NCI-H345 (cell line): ENCODE measurements at regions not wholly inside any gene's neighbourhood (a gene's known extent, or its start where the extent isn't known, plus 50 kb on each side); places are given as distances from the start of the nearest gene placed in this dataset.
"Not testable (repeated sequence)": the region's sequence is repeated elsewhere in the genome, so short reads cannot be mapped to it uniquely, and the experiment has no call there.

Experiments used
- DNase-seq: peaks from one replicate; lab custom pipeline; 2025; lab: John Stamatoyannopoulos, UW

DNA sequence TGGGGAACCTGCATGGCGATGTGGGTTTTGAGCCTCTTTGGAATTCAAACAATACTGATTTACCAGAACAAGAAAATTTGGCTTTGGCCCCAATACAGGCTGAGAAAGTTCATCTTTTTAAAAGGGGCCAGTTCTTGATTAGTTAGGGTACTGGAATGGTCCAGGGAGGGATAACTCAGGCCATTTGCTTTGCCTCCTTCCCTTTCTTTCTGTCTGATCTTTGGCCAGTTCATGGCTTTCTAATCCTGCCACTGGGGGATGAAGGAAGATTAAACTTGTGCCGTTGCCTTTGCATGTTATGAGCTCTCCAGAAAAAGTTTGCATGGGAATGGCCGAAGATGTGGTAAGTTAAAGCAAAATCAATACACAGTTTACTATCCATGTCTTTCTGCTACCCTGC is 78.4 kb downstream of the ADAMTS15 start:
- no peak for DNase-seq

DNA sequence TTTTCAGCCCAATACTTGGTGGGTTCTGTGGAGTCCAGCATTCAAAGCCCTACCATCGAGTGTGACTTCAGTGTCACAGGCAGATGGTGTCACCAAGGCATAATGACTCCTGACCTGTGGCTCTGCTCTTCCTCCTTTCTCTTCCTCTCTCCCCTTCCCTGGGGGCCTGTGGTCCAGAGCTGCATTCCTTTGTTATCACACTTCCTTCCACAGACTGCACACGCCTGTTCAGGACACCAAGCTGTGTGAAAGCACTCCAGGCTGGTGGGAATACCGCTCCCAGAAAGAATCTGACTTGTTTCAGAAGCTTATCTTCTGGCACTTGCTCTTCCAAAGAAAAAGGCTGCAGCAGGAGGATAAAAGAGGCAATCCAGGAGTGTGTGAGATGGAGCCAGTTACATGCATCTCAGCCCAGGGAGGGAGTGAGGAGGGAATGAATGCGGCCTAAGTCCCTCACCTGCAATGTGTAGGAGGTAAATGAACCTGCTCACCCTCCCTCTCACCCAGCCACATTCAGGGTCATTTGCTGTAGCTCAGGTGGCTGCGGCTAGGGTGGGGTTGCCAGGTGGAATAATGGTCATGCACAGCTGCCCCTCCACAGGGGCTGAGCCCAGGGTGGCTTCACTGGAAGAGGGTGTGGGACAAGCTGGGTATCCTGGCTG is 79.3 kb downstream of the ADAMTS15 start:
- no peak for DNase-seq

DNA sequence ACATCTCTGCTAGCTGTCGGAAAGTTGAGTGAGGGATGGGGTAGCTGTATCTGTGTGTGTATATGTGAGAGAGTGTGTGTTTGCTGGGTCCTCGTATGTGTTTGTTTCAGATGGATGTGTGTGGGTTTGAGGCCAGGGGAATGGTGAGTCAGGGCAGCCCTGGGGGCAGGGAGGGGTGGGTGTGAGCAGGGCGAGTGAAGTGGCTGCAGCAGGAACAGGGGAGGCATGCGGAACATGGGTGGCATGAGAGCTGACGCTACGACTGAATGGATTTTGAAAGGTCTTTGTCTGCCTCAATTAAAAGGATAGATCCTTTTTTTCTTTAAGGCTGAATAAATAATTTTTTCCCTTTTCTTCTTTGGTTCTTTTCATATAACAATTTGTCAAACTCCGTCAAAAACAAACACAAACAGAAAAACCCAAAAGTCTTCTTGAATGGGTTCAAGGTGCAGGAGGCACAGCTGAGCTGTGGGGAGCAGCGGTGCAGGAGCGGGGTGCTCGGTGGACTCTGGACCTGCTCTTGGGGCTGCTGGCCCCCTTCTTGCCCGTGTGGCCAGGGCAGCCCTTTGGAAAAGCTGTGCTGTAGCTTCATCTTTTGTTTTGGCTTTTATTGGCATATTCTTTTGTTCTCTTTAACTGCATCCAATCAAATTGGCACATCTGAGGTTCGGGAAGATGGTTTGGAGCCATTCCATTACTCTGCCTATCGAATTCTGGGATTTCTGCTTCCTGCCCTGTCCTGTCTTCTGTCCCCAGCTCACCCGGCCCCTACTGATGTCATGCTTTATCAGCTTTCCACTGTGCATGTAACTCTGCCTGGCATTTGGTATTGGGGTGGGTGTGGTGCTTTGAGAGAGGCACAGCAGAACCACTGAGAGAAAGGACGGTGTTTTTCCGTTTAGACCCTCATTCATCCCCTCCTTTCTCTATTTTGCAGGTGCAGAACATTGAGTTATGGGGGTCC is 80.1 kb downstream of the ADAMTS15 start:
- DNase-seq = no peak

DNA sequence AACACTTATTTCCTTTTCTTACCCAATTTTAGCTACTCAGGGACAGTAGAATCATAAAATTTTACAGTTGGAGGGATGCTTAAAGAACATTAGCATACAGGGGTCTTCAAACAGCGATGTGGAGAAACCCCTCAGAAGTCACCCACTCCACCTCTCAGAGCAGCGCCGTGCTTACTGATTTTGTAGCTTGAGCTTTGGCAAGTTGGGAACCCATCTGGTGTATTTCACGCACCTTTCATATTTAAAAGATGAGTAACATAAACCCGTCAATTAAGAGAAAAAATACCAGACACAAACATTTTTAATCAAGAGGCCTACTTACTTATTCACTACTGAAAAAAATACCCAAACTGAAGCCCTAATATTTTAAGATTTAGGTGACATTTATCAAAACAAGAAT is 80.9 kb downstream of the ADAMTS15 start:
- DNase-seq = no peak

DNA sequence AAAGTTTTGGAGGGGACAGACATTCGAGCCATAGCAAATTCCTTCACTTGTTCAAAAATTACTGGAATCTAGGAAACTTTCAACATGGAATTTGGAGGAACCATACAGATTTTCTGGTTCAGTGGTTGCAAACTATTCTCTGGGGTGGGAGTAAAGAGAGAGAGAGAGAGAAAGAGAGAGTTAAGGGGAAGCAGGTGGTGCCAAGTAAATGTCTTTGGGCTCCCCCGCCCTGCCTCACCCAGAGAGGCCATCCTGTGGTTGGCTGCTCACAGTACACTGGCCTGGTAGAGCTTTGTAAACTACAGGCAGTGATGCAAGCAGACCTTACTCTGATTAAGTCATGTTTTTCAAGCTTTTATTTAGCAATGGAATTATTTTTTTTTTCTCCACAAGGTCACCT is 82.6 kb downstream of the ADAMTS15 start:
- no peak for DNase-seq

DNA sequence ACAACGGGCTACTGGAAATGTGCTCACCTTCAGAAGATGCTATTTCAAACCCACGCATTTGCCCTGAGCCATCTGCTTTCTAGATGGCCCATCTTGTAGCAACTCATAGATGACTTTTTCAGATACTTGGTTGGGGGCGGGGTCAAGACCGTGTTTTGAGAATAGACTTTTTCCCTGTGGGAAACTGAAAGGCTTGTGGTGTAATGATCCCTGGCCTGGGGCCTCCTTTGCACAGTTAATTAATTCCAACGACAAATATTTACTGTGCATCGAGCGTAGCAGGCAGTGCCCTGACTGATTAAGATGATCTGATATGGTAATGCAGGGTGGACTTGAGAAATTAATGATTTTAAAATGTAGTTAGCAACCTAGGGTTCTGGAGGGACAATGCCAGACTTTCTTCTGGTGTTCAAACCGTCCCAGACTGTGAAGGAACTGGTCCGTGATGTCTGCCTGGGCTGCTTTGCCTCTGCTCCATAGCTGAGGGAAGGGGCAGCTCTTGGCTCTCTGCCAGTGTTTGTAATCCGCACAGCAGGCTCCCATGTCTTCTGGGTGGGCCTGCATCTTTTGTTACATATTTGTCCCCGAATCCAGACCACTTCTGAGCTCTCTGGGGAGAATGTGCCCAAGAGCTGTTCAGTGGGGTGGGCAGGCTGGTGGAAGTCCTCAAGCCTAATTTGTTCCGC is 84.8 kb downstream of the ADAMTS15 start:
- DNase-seq = no peak

DNA sequence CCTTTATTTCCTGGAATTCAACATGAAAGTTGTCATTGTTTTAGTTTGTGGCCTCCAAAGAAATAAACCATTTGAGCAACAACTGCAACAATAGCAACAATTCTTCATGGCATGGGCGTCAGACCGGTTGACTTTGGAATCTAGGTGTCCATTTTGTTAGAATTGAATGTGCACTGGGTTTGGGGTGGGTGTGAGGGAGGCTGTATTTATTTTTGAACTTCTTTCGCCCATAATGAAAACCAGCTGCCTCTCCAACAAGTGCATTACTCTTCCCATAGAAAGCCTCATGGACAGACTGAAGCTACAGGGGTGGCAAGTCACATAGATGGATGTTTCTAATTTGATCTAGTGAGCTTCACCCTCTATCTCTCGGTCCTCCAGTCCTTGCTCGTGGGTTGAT is 85.4 kb downstream of the ADAMTS15 start:
- DNase-seq = no peak

DNA sequence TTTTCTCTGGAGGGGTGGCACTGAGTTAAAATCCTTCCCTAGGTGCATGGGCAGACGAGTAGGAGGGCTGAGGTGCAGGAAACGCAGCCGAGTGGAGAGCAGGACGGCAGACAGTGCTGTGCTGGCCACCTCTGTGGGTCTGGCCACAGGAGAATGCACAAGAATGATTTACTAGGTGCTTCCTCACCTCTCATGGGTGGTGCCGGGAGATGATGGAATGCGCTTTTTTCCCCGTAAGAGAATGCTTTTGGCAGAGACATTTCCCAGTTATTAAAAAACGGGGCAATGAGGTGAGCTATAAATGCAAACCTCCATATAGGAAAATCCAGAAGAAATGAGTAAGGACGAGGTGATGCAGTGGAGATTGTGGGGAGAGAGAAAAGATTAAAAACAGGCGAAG is 86.1 kb downstream of the ADAMTS15 start:
- no peak for DNase-seq

DNA sequence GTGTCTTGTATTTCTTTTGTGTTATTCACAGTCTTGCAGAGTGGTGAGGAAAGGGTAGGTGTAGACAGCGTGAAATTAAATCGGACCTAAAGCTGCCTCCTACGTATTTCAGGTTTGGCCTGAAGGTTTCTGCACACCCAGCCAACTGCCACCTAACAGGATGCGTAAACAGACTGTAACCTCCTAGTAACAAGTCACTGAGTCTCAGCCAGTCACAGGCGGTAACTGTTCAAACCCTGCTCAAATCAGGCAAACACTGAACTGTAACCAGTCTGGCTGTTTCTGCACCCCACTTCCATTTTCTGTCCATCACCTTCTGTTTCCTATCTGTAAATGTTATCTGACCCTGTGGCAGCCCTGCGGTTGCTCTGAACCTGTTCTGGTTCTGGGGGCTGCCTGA is 87.1 kb downstream of the ADAMTS15 start:
- DNase-seq = no peak

DNA sequence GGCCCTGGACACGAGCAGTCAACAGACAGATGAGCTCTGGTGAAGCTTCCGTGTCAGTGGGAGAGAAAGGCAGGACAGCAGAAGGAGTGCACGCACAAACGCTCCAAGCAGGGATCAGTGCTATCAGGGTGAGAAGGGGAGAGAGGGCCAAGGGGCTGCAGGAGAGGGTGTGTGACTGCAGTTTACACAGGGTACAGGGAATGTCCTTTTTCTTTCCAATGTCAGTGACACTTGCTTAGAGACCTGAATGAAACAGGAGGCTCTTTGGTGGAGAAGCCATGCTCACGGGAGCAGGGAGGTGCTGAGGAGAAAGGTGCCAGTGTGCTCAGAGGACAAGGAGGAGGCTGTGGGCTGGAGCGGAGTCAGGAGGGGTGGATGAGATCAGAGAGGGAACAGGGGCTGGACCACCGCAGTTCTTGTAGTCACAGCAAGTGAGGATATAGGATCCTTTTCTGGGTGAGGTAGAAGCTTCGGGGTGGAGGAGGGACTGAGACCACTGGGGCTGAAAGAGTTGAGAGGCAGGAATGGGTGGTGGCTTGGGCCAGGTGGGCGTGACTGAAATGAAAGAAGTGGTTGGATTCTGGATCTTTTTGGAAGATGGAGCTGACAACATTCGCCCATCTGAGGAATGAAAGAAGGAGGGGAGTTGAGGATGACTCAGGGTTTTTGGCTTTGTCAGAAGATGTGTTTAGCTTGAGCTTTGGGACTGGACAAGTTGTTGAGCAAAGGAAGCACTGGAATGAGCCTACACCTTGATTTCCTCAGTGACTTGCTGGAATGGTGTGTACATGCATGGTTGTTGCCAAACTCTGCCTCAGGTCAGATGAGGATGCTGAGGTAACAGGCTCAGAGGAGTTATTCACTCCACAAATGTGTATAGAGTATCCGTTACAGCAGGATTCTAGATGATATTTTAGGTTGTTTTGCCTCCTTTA is 87.9 kb downstream of the ADAMTS15 start:
- no peak for DNase-seq

DNA sequence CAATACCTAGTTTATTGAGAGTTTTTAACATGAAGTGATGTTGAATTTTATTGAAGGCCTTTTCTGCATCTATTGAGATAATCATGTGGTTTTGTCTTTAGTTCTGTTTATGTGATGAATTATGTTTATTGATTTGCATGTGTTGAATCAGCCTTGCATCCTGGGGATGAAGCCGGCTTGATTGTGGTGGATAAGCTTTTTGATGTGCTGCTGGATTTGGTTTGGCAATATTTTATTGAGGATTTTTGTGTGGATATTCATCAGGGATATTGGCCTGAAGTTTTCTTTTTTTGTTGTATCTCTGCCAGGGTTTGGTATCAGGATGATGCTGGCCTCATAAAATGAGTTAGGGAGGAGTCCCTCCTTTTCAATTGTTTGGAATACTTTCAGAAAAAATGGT is 91.2 kb downstream of the ADAMTS15 start:
- DNase-seq = not testable (repeated sequence)

DNA sequence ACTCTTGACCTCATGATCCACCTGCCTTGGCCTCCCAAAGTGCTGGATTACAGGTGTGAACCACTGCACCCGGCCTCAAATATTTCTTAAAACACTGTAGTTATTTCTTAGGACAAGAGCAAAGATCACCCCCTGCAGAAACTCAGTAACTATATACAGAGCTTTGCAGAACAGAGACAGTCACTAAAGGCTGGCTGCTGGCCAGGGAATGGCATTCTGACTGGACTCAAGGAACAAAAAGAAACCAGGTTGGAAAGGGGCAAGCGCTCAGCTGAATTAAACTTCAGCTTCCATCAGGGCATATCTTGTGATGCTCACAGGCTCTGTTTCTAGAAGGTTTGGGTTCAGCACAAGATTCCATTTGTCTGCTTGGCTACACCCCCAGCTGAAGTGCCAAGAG is 95.8 kb downstream of the ADAMTS15 start:
- no peak for DNase-seq

DNA sequence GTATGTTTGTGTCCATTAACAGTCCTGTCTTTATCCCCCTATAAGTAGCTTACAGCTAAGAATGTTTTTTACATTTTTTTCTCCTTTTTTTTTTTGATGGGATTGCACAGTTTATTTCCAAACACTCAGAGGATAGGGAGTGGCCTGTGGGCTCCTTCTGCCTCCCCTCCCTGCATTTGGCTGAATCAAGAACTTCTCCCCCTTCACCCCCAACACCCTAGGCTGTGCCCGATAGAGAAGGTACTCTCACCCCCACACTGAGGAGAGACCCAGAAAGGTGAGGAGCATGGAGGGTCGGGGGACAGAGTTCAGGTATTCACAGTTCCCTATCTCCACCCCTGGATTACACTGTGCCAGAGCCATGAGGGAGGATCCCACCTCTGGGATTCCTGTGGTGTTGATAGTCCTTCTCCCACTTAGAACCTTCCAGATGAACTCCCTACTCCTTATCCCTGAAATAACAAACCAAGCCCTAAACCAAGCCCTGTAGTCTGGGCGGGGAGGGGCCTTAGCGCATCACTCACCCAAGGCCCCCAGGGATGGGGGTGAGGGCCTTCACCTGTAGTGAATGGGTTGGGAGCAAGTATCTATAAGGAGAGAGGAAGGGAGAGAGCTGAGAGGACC is 97.1 kb downstream of the ADAMTS15 start:
- no peak for DNase-seq

DNA sequence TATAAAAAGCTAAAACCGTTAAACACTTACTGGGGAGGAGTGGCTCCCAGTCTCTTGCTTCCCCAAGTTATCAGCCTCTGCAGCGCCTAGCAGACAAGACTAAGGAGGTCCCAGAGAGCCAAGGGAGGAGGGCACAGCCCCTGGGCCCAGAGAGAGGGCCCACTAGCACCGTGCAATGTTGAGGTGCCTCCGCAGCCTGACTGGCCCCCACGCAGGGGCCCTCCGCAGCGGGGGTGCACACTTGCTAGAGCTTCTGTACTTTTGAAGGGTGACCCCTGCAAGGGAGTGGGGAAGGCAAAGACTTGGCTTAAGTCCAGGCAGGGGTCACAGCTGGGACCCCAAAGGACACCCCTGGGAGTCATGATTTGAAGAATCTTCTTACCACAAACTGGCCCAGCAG is 98.0 kb downstream of the ADAMTS15 start:
- no peak for DNase-seq

DNA sequence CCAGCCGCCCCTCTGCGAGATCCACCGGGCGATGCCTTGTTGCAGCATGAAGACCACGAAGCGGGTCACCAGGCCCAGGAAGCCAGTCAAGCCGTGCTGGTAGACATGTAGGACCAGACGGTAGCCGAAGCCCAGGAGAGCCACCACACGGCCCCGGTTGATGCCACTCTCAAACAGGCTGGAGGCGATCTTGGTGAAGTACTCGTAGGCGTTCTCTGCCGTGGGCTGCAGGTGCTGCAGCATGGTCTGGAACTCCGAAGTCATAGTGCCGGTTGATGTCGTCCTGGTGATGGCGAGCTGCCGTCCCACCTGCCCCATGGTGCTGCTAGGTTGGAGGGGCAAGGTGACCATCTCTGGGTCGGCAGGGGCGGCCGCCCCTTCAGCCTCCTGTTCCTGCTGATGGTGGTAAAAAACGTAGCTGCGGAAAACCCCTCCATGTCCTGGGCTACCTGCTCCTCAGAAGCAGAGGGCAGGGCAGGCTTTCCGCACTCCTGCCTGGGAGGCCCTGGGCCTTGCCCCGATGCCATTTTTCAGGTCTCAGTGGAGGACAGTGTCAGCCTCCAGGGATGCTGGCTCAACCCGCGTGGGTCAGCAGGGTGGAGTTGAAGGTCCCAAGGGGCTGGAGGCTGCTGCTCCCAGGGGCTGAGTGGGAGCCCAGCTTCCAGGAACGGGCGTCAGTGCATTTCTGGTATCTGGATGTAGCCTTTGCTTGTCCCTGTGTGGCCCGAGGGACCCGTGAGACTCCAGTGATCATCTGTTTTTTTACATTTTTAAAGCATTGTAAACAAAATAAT is 98.7 kb downstream of the ADAMTS15 start:
- DNase-seq = no peak

DNA sequence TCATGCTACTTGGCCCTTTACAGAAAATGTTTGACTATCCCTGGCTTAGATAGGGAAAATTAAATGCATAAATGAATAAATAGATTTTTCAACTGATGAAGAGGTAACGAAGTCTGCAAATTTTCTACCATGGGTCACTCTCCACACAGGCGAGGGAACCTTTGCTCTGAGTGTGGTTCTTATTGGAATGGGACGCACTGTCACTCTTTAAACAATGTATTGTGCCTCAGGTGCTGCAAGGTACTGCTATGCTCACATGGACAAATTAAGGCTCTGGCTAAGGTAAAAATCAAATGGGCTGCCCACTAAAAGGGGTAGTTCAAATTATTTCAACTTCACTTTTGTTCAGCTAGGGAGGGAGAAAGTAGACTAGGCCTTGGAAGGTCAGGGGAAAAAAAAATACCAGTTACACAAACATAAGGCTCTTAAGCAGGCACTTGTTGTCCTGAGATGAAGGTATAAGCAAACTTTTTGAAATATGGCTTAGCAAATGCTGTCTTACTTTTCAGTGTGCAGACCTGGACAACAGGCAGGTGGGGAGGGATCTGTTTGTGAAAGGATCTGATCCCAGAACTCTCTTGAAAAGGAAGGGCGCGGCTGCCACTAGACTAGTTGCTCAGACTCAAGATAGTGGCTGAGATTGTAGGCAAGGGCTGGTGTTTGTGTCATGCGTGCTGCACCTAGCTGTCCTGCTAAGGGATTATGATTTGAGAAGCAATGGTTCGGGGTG is 99.5 kb downstream of the ADAMTS15 start:
- no peak for DNase-seq

DNA sequence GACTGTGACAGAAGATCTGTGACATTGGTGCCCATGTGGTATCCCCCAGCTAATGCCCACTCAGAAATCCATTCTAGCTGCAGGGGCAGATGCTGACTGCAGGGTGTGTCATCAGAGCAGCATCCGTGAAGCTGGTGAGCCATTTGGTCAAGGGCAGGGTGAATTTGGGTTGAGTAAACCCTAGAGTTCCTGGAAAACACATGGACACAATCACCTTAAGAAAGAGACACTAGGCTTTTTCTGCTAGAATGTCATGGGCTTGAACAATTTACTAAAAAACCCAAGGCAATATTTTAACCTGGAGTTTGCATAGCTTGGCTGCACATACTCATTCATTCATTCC is 100.0 kb downstream of the ADAMTS15 start:
- DNase-seq = no peak

DNA sequence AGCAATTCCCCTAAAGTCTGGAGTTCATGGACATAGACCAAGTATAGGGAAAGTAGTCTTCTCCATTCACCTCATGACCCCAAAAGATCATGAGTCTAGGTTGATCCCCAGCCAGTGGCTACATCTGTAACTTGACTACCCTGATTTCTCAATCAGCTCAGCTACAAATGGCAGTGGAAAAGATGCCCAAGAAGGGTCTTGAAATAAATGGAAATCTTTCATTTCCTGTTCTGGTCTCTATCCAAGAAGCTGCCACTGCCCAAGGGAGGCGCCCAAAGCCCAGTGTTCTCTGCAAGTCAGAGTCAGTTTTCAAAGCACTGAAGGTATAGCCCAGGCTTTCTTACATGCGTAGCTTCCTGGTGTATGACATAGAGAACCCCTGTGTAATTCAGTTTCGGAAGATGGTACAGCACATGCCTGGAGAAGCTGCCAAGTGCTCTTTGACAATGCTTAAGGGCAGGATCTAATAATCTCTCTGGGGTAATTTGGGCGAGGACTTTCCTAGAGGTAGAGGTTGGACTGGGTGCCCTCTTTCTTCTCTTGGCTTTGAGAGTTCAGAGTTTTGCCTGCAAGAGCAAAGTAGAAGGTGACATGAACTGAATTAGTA is 101.1 kb downstream of the ADAMTS15 start:
- no peak for DNase-seq

DNA sequence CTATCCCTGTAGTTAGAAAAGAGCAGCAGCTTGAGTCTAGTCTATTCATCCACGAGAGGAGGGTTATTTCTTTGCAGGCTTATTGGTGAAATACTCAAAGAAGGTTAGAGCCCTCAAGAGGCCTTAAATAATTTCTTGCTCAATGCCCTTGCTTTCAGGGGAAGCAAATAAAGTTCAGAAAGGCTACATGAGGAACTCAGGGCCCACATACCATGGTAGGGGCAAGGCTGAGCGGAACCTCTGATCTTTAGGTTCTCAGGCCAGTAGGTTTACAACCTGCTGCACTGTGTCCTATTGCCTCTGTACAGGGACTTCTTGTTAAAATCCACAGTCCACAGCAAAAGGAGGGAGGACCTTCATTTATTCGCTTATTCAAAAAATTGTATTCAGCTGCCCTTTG is 101.7 kb downstream of the ADAMTS15 start:
- no peak for DNase-seq
